Stimulated activated memory B cell treated with anti-CD40 and anti-IgM and Interleukin-4, amounts not matched to agents 10 μg/mL and 1 μg/mL and 100 μg/mL, for 72 hours (primary cell): ENCODE measurements at regions not wholly inside any gene's neighbourhood (a gene's known extent, or its start where the extent isn't known, plus 50 kb on each side); places are given as distances from the start of the nearest gene placed in this dataset.

Experiments used
- ATAC-seq: fragments of 150-1000 bp; cut with Tn5 transposase; 2 replicates; pipeline ENCODE4 v1.10.0; 2021
- H3K27ac Mint-ChIP-seq: one replicate; pipeline ENCODE4 v1.8.0; 2022; ENCODE audit warnings: mild to moderate bottlenecking, mixed read lengths
- H3K27me3 Mint-ChIP-seq: one replicate; pipeline ENCODE4 v1.8.0; 2022; ENCODE audit warnings: mixed read lengths
- H3K36me3 Mint-ChIP-seq: one replicate; pipeline ENCODE4 v1.8.0; 2022; ENCODE audit warnings: mixed read lengths
- H3K4me1 Mint-ChIP-seq: one replicate; pipeline ENCODE4 v1.8.0; 2022; ENCODE audit warnings: mixed read lengths
- H3K4me3 Mint-ChIP-seq: one replicate; pipeline ENCODE4 v1.8.0; 2022; ENCODE audit warnings: mild to moderate bottlenecking, moderate library complexity, mixed read lengths
- H3K9me3 Mint-ChIP-seq: one replicate; pipeline ENCODE4 v1.8.0; 2022; ENCODE audit warnings: mixed read lengths

DNA sequence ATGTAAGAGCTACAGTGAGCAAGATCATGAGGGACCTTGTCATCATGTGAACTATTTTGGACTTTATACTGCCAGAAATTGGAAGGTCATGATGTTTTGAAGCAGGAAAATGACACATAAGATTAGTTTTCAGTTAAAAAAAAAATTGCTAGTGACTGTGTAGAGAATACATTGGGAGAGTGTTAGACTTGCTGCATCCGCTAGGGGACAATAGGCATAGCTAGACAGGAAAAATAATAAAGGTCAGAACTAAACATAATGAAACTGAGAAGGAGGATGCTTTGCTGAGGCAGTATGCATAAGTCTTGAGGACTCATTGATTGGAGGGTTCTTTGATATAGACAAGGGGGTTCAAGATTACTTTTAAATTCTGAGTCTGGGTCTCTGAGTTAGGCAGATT is 275.8 kb upstream of the KCNH8 start:
- H3K4me1 Mint-ChIP-seq = no peaks in the 10 kb centered on the region
- peaks cover 5% of the 10 kb centered on the region for H3K9me3 Mint-ChIP-seq
- peaks cover 15% of the 10 kb centered on the region for H3K27me3 Mint-ChIP-seq
- no peak overlapping the region for H3K4me3 Mint-ChIP-seq
- ATAC-seq = no peak
- no peak overlapping the region for H3K27ac Mint-ChIP-seq
- H3K36me3 Mint-ChIP-seq = no peaks in the 10 kb centered on the region

- Mint-ChIP-seq H3K9me3 (peaks cover 5% of the 10 kb centered on the region), H3K4me3 (no peak overlapping the region), H3K4me1 (no peaks in the 10 kb centered on the region), H3K27ac (no peak overlapping the region), H3K36me3 (no peaks in the 10 kb centered on the region), H3K27me3 (peaks cover 15% of the 10 kb centered on the region)
- ATAC-seq = no peak
Measured at GRCh38 chr3:18870642-18871041, 277.7 kb upstream of the KCNH8 start.

DNA sequence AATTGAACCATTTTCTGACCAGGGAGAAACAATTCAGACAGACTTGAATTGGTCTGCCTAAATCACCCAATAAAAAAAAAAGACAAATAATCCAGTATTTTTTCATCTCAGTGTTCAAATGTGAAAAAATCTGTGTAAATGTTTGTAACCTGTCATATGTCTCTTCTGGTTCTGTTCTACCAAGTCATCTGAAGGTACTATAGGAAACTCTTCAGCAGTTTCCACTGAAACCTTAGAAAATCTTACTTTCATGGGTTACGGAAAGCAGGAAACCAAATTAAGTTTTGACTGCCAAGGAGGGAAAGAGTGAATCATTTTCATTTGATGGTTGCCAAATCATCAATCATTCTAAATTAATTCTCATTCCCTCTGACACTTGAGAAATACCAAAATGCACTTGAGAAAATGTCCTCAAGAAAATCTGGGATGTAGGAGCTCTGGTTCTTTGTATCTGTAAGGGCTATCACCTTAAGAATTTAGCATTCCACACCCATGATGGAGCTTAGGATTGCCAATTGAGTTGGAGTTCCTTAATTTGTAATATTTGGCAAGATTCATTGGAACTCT is 278.2 kb upstream of the KCNH8 start:
- no peak overlapping the region for H3K27ac Mint-ChIP-seq
- H3K4me1 Mint-ChIP-seq = no peaks in the 10 kb centered on the region
- peaks cover 5% of the 10 kb centered on the region for H3K9me3 Mint-ChIP-seq
- ATAC-seq = no peak
- no peaks in the 10 kb centered on the region for H3K36me3 Mint-ChIP-seq
- no peak overlapping the region for H3K4me3 Mint-ChIP-seq
- peaks cover 15% of the 10 kb centered on the region for H3K27me3 Mint-ChIP-seq

GRCh38 chr3:18868911-18869689 is 279.2 kb upstream of the KCNH8 start:
- Mint-ChIP-seq H3K27ac (no peak overlapping the region), H3K4me1 (no peaks in the 10 kb centered on the region), H3K4me3 (no peak overlapping the region), H3K36me3 (no peaks in the 10 kb centered on the region), H3K27me3 (peaks cover 15% of the 10 kb centered on the region), H3K9me3 (peaks cover 5% of the 10 kb centered on the region)
- ATAC-seq = no peak

- no peaks in the 10 kb centered on the region for H3K36me3 Mint-ChIP-seq
- H3K27ac Mint-ChIP-seq = no peak overlapping the region
Measured at GRCh38 chr3:18866899-18867298, 281.4 kb upstream of the KCNH8 start.

DNA sequence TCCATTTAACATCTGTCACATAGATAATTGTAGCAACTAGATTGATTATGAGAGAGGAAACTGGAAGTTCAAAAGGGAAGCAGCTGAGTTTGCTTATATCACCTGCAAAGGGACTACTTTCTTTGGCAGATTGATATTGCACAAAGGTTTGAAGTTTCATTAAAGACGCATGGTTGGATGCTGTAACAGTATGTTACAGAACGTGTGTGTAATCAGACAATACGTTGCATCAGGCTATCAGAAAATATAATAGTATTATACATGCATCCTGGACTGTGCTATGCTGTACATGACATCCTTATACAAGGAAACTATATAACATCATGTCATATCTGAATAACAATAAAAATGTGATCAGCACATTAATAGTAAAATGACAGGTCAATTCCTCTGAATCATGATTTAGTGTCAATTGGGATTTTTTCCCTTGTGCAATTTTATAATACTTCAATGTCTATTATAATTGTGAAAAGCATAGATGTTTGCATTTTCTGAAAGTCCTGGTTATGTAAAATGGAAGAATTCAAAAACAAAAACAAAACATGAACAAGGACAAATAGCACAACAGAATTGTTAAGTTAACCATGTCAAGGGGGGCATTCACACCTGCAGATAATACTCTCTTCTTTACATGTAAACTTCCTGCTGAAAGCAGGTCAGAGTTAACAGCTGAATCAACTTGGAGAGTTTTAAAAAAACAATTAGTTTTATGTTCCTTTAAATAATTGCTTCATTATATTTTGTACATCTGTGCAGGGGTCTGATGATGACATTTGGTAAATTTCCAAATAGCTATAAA is 283.2 kb upstream of the KCNH8 start:
- H3K27ac Mint-ChIP-seq = no peak overlapping the region
- no peak for ATAC-seq
- no peaks in the 10 kb centered on the region for H3K9me3 Mint-ChIP-seq
- H3K4me1 Mint-ChIP-seq = no peaks in the 10 kb centered on the region
- H3K4me3 Mint-ChIP-seq = no peak overlapping the region
- H3K36me3 Mint-ChIP-seq = no peaks in the 10 kb centered on the region
- H3K27me3 Mint-ChIP-seq = peaks cover 7% of the 10 kb centered on the region

More at GRCh38 chr3:18866899-18867298, 281.4 kb upstream of the KCNH8 start:
- no peak for ATAC-seq
- Mint-ChIP-seq H3K27me3 (peaks cover 7% of the 10 kb centered on the region), H3K9me3 (no peaks in the 10 kb centered on the region), H3K4me3 (no peak overlapping the region), H3K4me1 (no peaks in the 10 kb centered on the region)

GRCh38 chr3:18862077-18862476 is 286.2 kb upstream of the KCNH8 start:
- Mint-ChIP-seq H3K27ac (no peak overlapping the region), H3K9me3 (no peaks in the 10 kb centered on the region), H3K36me3 (no peaks in the 10 kb centered on the region), H3K4me3 (no peak overlapping the region), H3K4me1 (no peaks in the 10 kb centered on the region), H3K27me3 (no peaks in the 10 kb centered on the region)
- ATAC-seq = no peak

DNA sequence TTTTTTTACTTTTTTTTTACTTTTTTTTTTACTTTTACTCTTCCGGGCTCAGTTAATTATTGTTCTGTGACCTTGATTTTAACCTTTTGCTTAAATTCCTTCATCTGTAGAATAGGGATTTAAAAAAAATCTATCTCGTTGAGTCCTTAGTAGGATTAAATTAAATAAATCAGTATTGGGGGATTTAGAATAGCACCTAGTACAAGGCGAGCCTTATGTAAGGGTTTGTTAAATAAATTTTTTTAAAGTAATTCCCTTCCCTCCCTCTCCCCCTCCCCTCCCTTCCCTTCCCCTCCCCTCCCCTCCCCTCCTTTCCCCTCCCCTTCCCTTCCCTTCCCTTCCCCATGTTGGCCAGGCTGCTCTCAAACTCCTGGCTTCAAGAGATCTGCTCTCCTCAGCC is 287.2 kb upstream of the KCNH8 start:
- Mint-ChIP-seq H3K4me1 (no peaks in the 10 kb centered on the region), H3K36me3 (no peaks in the 10 kb centered on the region), H3K27ac (no peak overlapping the region), H3K4me3 (no peak overlapping the region), H3K9me3 (no peaks in the 10 kb centered on the region), H3K27me3 (no peaks in the 10 kb centered on the region)
- ATAC-seq = no peak

DNA sequence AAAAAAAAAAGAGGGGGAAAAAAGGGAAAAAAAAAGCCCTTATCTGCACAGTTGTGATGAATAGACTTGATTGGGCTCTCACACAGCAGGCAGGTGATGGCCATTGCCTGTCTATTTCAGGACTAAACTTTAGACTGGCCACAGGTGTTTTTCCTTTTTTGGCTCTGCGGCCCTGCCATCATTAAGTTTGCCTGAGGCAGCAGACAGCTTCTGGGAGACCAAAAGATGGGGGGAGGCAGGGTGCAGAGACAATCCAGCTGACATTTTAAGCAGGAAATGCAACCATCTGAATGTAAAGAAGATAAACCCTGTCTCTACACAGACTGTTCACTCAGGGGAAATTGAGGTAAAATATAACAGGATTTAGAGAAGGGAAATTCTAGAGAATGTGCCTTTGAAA is 295.0 kb upstream of the KCNH8 start:
- no peaks in the 10 kb centered on the region for H3K9me3 Mint-ChIP-seq
- no peak overlapping the region for H3K27ac Mint-ChIP-seq
- no peak overlapping the region for H3K4me3 Mint-ChIP-seq
- H3K27me3 Mint-ChIP-seq = peaks cover 8% of the 10 kb centered on the region
- no peaks in the 10 kb centered on the region for H3K4me1 Mint-ChIP-seq
- ATAC-seq = no peak
- no peaks in the 10 kb centered on the region for H3K36me3 Mint-ChIP-seq

GRCh38 chr3:18847583-18848197 is 300.6 kb upstream of the KCNH8 start:
- Mint-ChIP-seq H3K4me3 (no peak overlapping the region), H3K36me3 (no peaks in the 10 kb centered on the region), H3K4me1 (peaks cover 17% of the 10 kb centered on the region), H3K27me3 (no peaks in the 10 kb centered on the region), H3K9me3 (peaks cover 3% of the 10 kb centered on the region), H3K27ac (no peak overlapping the region)
- no peak for ATAC-seq

- peaks cover 3% of the 10 kb centered on the region for H3K9me3 Mint-ChIP-seq
- no peaks in the 10 kb centered on the region for H3K36me3 Mint-ChIP-seq
- H3K27me3 Mint-ChIP-seq = no peaks in the 10 kb centered on the region
- H3K27ac Mint-ChIP-seq = no peak overlapping the region
- H3K4me1 Mint-ChIP-seq = peaks cover 17% of the 10 kb centered on the region
- H3K4me3 Mint-ChIP-seq = no peak overlapping the region
- no peak for ATAC-seq
Measured at GRCh38 chr3:18843983-18844382, 304.3 kb upstream of the KCNH8 start.

GRCh38 chr3:18843188-18843587 is 305.1 kb upstream of the KCNH8 start:
- Mint-ChIP-seq H3K4me3 (no peak overlapping the region), H3K4me1 (peaks cover 17% of the 10 kb centered on the region), H3K27me3 (no peaks in the 10 kb centered on the region), H3K9me3 (peaks cover 3% of the 10 kb centered on the region), H3K27ac (no peak overlapping the region), H3K36me3 (no peaks in the 10 kb centered on the region)
- ATAC-seq = no peak

DNA sequence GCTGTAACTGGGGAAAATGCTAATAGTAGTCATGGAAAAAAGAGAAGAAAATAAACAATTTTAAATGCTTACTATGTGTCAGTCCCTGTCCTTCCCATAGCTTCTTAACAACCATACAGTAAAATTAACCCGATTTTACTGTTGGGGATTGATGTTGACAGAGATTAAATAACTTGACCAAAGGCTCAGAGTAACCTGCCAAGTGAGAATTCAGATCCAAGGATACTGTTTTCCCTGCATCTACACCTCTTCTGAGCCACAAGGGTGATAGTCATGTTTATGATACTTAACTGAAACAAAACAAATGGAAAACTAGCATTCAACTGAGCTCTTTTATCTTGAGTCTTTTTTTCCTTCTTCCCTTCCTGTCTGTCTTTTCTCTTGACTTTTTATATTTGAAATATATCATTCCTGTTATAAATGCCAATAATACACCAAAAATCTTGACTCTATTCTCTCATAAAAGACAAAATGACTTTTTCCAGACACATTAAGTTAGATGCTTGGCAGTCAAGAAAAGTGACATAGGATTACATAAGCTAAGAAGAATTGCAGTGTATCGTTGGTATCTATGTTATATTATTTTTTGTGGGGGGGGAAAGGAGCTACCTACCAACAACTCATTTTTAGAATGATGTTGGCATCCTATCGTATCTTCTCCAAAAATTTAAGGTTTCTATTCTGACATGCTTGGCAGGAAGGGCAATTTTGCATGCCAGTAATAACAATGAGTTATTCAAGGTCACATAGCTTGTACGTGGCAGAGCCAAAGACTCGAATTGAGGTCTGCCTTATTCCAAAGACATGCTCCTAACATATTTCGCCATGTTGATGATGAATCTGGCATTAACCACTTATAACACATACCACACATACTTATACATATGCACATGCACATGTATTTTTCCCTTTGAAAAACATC is 306.6 kb upstream of the KCNH8 start:
- H3K4me1 Mint-ChIP-seq = peaks cover 17% of the 10 kb centered on the region
- ATAC-seq = no peak
- H3K4me3 Mint-ChIP-seq = no peak overlapping the region
- no peaks in the 10 kb centered on the region for H3K27me3 Mint-ChIP-seq
- no peak overlapping the region for H3K27ac Mint-ChIP-seq
- no peaks in the 10 kb centered on the region for H3K36me3 Mint-ChIP-seq
- peaks cover 3% of the 10 kb centered on the region for H3K9me3 Mint-ChIP-seq

DNA sequence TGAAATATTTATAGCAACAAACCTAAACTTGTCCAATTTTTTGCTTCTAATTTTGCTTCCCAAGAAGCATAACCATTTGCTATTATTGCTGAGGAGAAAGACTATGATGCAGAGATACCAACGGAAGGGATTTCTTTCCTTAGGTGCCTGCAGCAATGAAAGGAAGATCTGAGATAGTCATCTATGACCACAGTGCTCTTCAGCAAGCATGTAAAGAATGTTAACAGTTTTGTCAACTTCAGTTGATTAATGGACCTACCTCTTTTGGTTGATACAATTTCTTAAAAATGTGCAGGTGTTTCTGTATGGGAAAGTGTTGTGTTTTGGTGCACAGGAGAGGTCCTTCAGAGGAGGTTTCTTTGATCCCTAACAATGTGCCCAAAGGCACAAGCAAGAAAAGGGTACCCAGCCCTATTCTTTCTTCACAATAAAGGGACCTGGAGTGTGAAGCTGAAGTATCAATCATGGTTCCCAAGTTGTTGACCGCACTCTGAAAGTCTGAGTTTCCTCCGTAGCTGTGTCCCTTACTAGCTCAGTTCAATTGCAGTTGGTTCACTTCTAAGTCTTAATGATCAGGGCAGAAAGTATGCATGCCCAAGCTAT is 307.7 kb upstream of the KCNH8 start:
- H3K4me3 Mint-ChIP-seq = no peak overlapping the region
- H3K27me3 Mint-ChIP-seq = peaks cover 7% of the 10 kb centered on the region

More for the DNA sequence above, 307.7 kb upstream of the KCNH8 start:
- Mint-ChIP-seq H3K4me1 (peaks cover 15% of the 10 kb centered on the region), H3K9me3 (peaks cover 3% of the 10 kb centered on the region), H3K36me3 (no peaks in the 10 kb centered on the region), H3K27ac (no peak overlapping the region)
- no peak for ATAC-seq
